ENCODE measurements at regions not wholly inside any gene's neighbourhood (a gene's known extent, or its start where the extent isn't known, plus 50 kb on each side); places are given as distances from the start of the nearest gene placed in this dataset.

- Histone ChIP-seq H3K27ac (ENCODE audit: low read depth, low read length) (no peak overlapping the region), H3K36me3 (ENCODE audit: control insufficient read depth in 3 of 3, insufficient read depth in 3 of 3, low read length in 3 of 3) (no peaks in the 10 kb centered on the region), H3K9me3 (ENCODE audit: control insufficient read depth in 3 of 3, low read length in 3 of 3) (no peaks in the 10 kb centered on the region), H3K4me3 (ENCODE audit: low read length in 3 of 3) (no peak overlapping the region), H3K27me3 (ENCODE audit: control insufficient read depth in 3 of 3, insufficient read depth in 3 of 3, low read length in 3 of 3) (no peaks in the 10 kb centered on the region), H3K4me1 (ENCODE audit: control insufficient read depth in 3 of 3, insufficient read depth in 3 of 3, low read length in 3 of 3) (no peaks in the 10 kb centered on the region), H3K9ac (ENCODE audit: low read depth in 1 of 3, low read length in 3 of 3) (no peak overlapping the region)
These were observed 104.7 kb upstream of the FREM2 start for GRCh38 chr13:38582133-38582532.

GRCh38 chr13:38590230-38590629, 96.6 kb upstream of the FREM2 start:
- Histone ChIP-seq H3K4me3 (ENCODE audit: low read length in 3 of 3) (no peak overlapping the region), H3K36me3 (ENCODE audit: control insufficient read depth in 3 of 3, insufficient read depth in 3 of 3, low read length in 3 of 3) (no peaks in the 10 kb centered on the region), H3K4me1 (ENCODE audit: control insufficient read depth in 3 of 3, insufficient read depth in 3 of 3, low read length in 3 of 3) (no peaks in the 10 kb centered on the region), H3K9me3 (ENCODE audit: control insufficient read depth in 3 of 3, low read length in 3 of 3) (no peaks in the 10 kb centered on the region), H3K9ac (ENCODE audit: low read depth in 1 of 3, low read length in 3 of 3) (no peak overlapping the region), H3K27me3 (ENCODE audit: control insufficient read depth in 3 of 3, insufficient read depth in 3 of 3, low read length in 3 of 3) (no peaks in the 10 kb centered on the region), H3K27ac (ENCODE audit: low read depth, low read length) (no peak overlapping the region)

GRCh38 chr13:38590796-38591507, 95.9 kb upstream of the FREM2 start:
- Histone ChIP-seq H3K9ac (ENCODE audit: low read depth in 1 of 3, low read length in 3 of 3) (no peak overlapping the region), H3K36me3 (ENCODE audit: control insufficient read depth in 3 of 3, insufficient read depth in 3 of 3, low read length in 3 of 3) (no peaks in the 10 kb centered on the region), H3K4me1 (ENCODE audit: control insufficient read depth in 3 of 3, insufficient read depth in 3 of 3, low read length in 3 of 3) (no peaks in the 10 kb centered on the region), H3K27ac (ENCODE audit: low read depth, low read length) (no peak overlapping the region), H3K9me3 (ENCODE audit: control insufficient read depth in 3 of 3, low read length in 3 of 3) (no peaks in the 10 kb centered on the region), H3K4me3 (ENCODE audit: low read length in 3 of 3) (no peak overlapping the region), H3K27me3 (ENCODE audit: control insufficient read depth in 3 of 3, insufficient read depth in 3 of 3, low read length in 3 of 3) (no peaks in the 10 kb centered on the region)

GRCh38 chr13:38602266-38602665, 84.6 kb upstream of the FREM2 start:
- Histone ChIP-seq H3K27ac (ENCODE audit: low read depth, low read length) (no peak overlapping the region), H3K9me3 (ENCODE audit: control insufficient read depth in 3 of 3, low read length in 3 of 3) (no peaks in the 10 kb centered on the region), H3K4me3 (ENCODE audit: low read length in 3 of 3) (no peak overlapping the region), H3K36me3 (ENCODE audit: control insufficient read depth in 3 of 3, insufficient read depth in 3 of 3, low read length in 3 of 3) (no peaks in the 10 kb centered on the region), H3K4me1 (ENCODE audit: control insufficient read depth in 3 of 3, insufficient read depth in 3 of 3, low read length in 3 of 3) (no peaks in the 10 kb centered on the region), H3K9ac (ENCODE audit: low read depth in 1 of 3, low read length in 3 of 3) (no peak overlapping the region), H3K27me3 (ENCODE audit: control insufficient read depth in 3 of 3, insufficient read depth in 3 of 3, low read length in 3 of 3) (no peaks in the 10 kb centered on the region)

GRCh38 chr13:38606699-38607535, 80.0 kb upstream of the FREM2 start:
- no peaks in the 10 kb centered on the region for H3K36me3 ChIP-seq (ENCODE audit: control insufficient read depth in 3 of 3, insufficient read depth in 3 of 3, low read length in 3 of 3)
- H3K4me3 ChIP-seq (ENCODE audit: low read length in 3 of 3) = no peak overlapping the region
- no peaks in the 10 kb centered on the region for H3K27me3 ChIP-seq (ENCODE audit: control insufficient read depth in 3 of 3, insufficient read depth in 3 of 3, low read length in 3 of 3)
- H3K9ac ChIP-seq (ENCODE audit: low read depth in 1 of 3, low read length in 3 of 3) = no peak overlapping the region
- no peaks in the 10 kb centered on the region for H3K9me3 ChIP-seq (ENCODE audit: control insufficient read depth in 3 of 3, low read length in 3 of 3)
- no peaks in the 10 kb centered on the region for H3K4me1 ChIP-seq (ENCODE audit: control insufficient read depth in 3 of 3, insufficient read depth in 3 of 3, low read length in 3 of 3)
- no peak overlapping the region for H3K27ac ChIP-seq (ENCODE audit: low read depth, low read length)

- Histone ChIP-seq H3K36me3 (ENCODE audit: control insufficient read depth in 3 of 3, insufficient read depth in 3 of 3, low read length in 3 of 3) (no peaks in the 10 kb centered on the region), H3K4me3 (ENCODE audit: low read length in 3 of 3) (no peak overlapping the region), H3K9me3 (ENCODE audit: control insufficient read depth in 3 of 3, low read length in 3 of 3) (no peaks in the 10 kb centered on the region), H3K9ac (ENCODE audit: low read depth in 1 of 3, low read length in 3 of 3) (no peak overlapping the region), H3K27me3 (ENCODE audit: control insufficient read depth in 3 of 3, insufficient read depth in 3 of 3, low read length in 3 of 3) (no peaks in the 10 kb centered on the region), H3K27ac (ENCODE audit: low read depth, low read length) (no peak overlapping the region), H3K4me1 (ENCODE audit: control insufficient read depth in 3 of 3, insufficient read depth in 3 of 3, low read length in 3 of 3) (no peaks in the 10 kb centered on the region)
These were observed 68.9 kb upstream of the FREM2 start for GRCh38 chr13:38617936-38618335.

GRCh38 chr13:38618336-38618735, 68.5 kb upstream of the FREM2 start:
- Histone ChIP-seq H3K27me3 (ENCODE audit: control insufficient read depth in 3 of 3, insufficient read depth in 3 of 3, low read length in 3 of 3) (no peaks in the 10 kb centered on the region), H3K9ac (ENCODE audit: low read depth in 1 of 3, low read length in 3 of 3) (no peak overlapping the region), H3K4me1 (ENCODE audit: control insufficient read depth in 3 of 3, insufficient read depth in 3 of 3, low read length in 3 of 3) (no peaks in the 10 kb centered on the region), H3K27ac (ENCODE audit: low read depth, low read length) (no peak overlapping the region), H3K36me3 (ENCODE audit: control insufficient read depth in 3 of 3, insufficient read depth in 3 of 3, low read length in 3 of 3) (no peaks in the 10 kb centered on the region), H3K9me3 (ENCODE audit: control insufficient read depth in 3 of 3, low read length in 3 of 3) (no peaks in the 10 kb centered on the region), H3K4me3 (ENCODE audit: low read length in 3 of 3) (no peak overlapping the region)

- no peaks in the 10 kb centered on the region for H3K36me3 ChIP-seq (ENCODE audit: control insufficient read depth in 3 of 3, insufficient read depth in 3 of 3, low read length in 3 of 3)
- H3K27me3 ChIP-seq (ENCODE audit: control insufficient read depth in 3 of 3, insufficient read depth in 3 of 3, low read length in 3 of 3) = no peaks in the 10 kb centered on the region
- H3K9me3 ChIP-seq (ENCODE audit: control insufficient read depth in 3 of 3, low read length in 3 of 3) = no peaks in the 10 kb centered on the region
- no peak overlapping the region for H3K9ac ChIP-seq (ENCODE audit: low read depth in 1 of 3, low read length in 3 of 3)
- no peak overlapping the region for H3K4me3 ChIP-seq (ENCODE audit: low read length in 3 of 3)
- no peak overlapping the region for H3K27ac ChIP-seq (ENCODE audit: low read depth, low read length)
- H3K4me1 ChIP-seq (ENCODE audit: control insufficient read depth in 3 of 3, insufficient read depth in 3 of 3, low read length in 3 of 3) = no peaks in the 10 kb centered on the region
These were observed 68.0 kb upstream of the FREM2 start for GRCh38 chr13:38618881-38619280.

GRCh38 chr13:38620876-38621275, 66.0 kb upstream of the FREM2 start:
- Histone ChIP-seq H3K4me3 (ENCODE audit: low read length in 3 of 3) (no peak overlapping the region), H3K9me3 (ENCODE audit: control insufficient read depth in 3 of 3, low read length in 3 of 3) (no peaks in the 10 kb centered on the region), H3K27ac (ENCODE audit: low read depth, low read length) (no peak overlapping the region), H3K36me3 (ENCODE audit: control insufficient read depth in 3 of 3, insufficient read depth in 3 of 3, low read length in 3 of 3) (no peaks in the 10 kb centered on the region), H3K27me3 (ENCODE audit: control insufficient read depth in 3 of 3, insufficient read depth in 3 of 3, low read length in 3 of 3) (no peaks in the 10 kb centered on the region), H3K9ac (ENCODE audit: low read depth in 1 of 3, low read length in 3 of 3) (no peak overlapping the region), H3K4me1 (ENCODE audit: control insufficient read depth in 3 of 3, insufficient read depth in 3 of 3, low read length in 3 of 3) (no peaks in the 10 kb centered on the region)

- H3K4me1 ChIP-seq (ENCODE audit: control insufficient read depth in 3 of 3, insufficient read depth in 3 of 3, low read length in 3 of 3) = no peaks in the 10 kb centered on the region
- H3K27me3 ChIP-seq (ENCODE audit: control insufficient read depth in 3 of 3, insufficient read depth in 3 of 3, low read length in 3 of 3) = no peaks in the 10 kb centered on the region
- H3K9ac ChIP-seq (ENCODE audit: low read depth in 1 of 3, low read length in 3 of 3) = no peak overlapping the region
- no peaks in the 10 kb centered on the region for H3K36me3 ChIP-seq (ENCODE audit: control insufficient read depth in 3 of 3, insufficient read depth in 3 of 3, low read length in 3 of 3)
- H3K4me3 ChIP-seq (ENCODE audit: low read length in 3 of 3) = no peak overlapping the region
- no peaks in the 10 kb centered on the region for H3K9me3 ChIP-seq (ENCODE audit: control insufficient read depth in 3 of 3, low read length in 3 of 3)
- H3K27ac ChIP-seq (ENCODE audit: low read depth, low read length) = no peak overlapping the region
These were observed 62.1 kb upstream of the FREM2 start for GRCh38 chr13:38624822-38625221.
